Type B pancreatic cell (in vitro differentiated cells): ENCODE measurements at regions not wholly inside any gene's neighbourhood (a gene's known extent, or its start where the extent isn't known, plus 50 kb on each side); places are given as distances from the start of the nearest gene placed in this dataset.

Source experiments
- DNase-seq: peaks from one replicate; pipeline ENCODE4 v3.0.0; 2021; ENCODE audit warnings: mixed read lengths; ENCODE audit not compliant: unreplicated experiment; ENCODE audit errors: extremely low spot score
- H3K27ac Mint-ChIP-seq: 2 replicates; pipeline ENCODE4 v1.8.0; 2021; ENCODE audit warnings: mild to moderate bottlenecking, mixed read lengths
- H3K27me3 Mint-ChIP-seq: 2 replicates; pipeline ENCODE4 v1.8.0; 2021; ENCODE audit warnings: mixed read lengths
- H3K36me3 Mint-ChIP-seq: 2 replicates; pipeline ENCODE4 v1.8.0; 2021; ENCODE audit warnings: mixed read lengths
- H3K4me1 Mint-ChIP-seq: one replicate; pipeline ENCODE4 v1.8.0; 2021; ENCODE audit warnings: mixed read lengths; ENCODE audit not compliant: unreplicated experiment
- H3K4me3 Mint-ChIP-seq: 2 replicates; pipeline ENCODE4 v1.8.0; 2021; ENCODE audit warnings: mild to moderate bottlenecking, mixed read lengths
- H3K9me3 Mint-ChIP-seq: 2 replicates; pipeline ENCODE4 v1.8.0; 2021; ENCODE audit warnings: mixed read lengths
- CTCF ChIP-seq: fragments of 200-600 bp; sonication (generic); conservative IDR thresholded peaks from 2 replicates; pipeline ENCODE4 v1.5.0; 2021; ENCODE audit warnings: antibody characterized with exemption, mild to moderate bottlenecking

- no peak overlapping the region for H3K4me3 Mint-ChIP-seq
- peaks cover 5% of the 10 kb centered on the region for H3K27me3 Mint-ChIP-seq
- no peak for TF ChIP-seq CTCF
- H3K4me1 Mint-ChIP-seq, result peaks cover 7% of the 10 kb centered on the region
- DNase-seq, result no peak
- no peaks in the 10 kb centered on the region for H3K9me3 Mint-ChIP-seq
- H3K27ac Mint-ChIP-seq, result no peak overlapping the region
- H3K36me3 Mint-ChIP-seq, result no peaks in the 10 kb centered on the region
Observed at GRCh38 chr16:65510241-65510640, 388.4 kb upstream of the CDH11 start.

GRCh38 chr16:65509172-65509571 is 387.3 kb upstream of the CDH11 start:
- H3K27me3 Mint-ChIP-seq, result peaks cover 3% of the 10 kb centered on the region
- no peak overlapping the region for H3K27ac Mint-ChIP-seq
- no peak overlapping the region for H3K4me3 Mint-ChIP-seq
- no peak for DNase-seq
- TF ChIP-seq CTCF, result no peak
- H3K36me3 Mint-ChIP-seq, result no peaks in the 10 kb centered on the region
- peaks cover 7% of the 10 kb centered on the region for H3K4me1 Mint-ChIP-seq
- no peaks in the 10 kb centered on the region for H3K9me3 Mint-ChIP-seq

- Mint-ChIP-seq H3K27ac (no peak overlapping the region), H3K4me1 (no peaks in the 10 kb centered on the region), H3K9me3 (no peaks in the 10 kb centered on the region), H3K27me3 (peaks cover 9% of the 10 kb centered on the region), H3K36me3 (peaks cover 3% of the 10 kb centered on the region), H3K4me3 (no peak overlapping the region)
- no peak for TF ChIP-seq CTCF
- no peak for DNase-seq
Observed at GRCh38 chr16:65500919-65501318, 379.1 kb upstream of the CDH11 start.

- DNase-seq, result no peak
- TF ChIP-seq CTCF, result no peak
- Mint-ChIP-seq H3K4me3 (no peak overlapping the region), H3K27ac (no peak overlapping the region), H3K4me1 (no peaks in the 10 kb centered on the region), H3K27me3 (peaks cover 9% of the 10 kb centered on the region), H3K9me3 (no peaks in the 10 kb centered on the region), H3K36me3 (peaks cover 3% of the 10 kb centered on the region)
Observed at GRCh38 chr16:65500007-65500406, 378.1 kb upstream of the CDH11 start.

GRCh38 chr16:65499566-65499965 is 377.7 kb upstream of the CDH11 start:
- peaks cover 3% of the 10 kb centered on the region for H3K36me3 Mint-ChIP-seq
- TF ChIP-seq CTCF, result no peak
- H3K27ac Mint-ChIP-seq, result no peak overlapping the region
- no peak overlapping the region for H3K4me3 Mint-ChIP-seq
- H3K27me3 Mint-ChIP-seq, result peaks cover 9% of the 10 kb centered on the region
- H3K4me1 Mint-ChIP-seq, result peaks cover 3% of the 10 kb centered on the region
- DNase-seq, result no peak
- H3K9me3 Mint-ChIP-seq, result no peaks in the 10 kb centered on the region

- H3K36me3 Mint-ChIP-seq, result peaks cover under 1% of the 10 kb centered on the region
- H3K4me1 Mint-ChIP-seq, result peaks cover 19% of the 10 kb centered on the region
- peaks cover 4% of the 10 kb centered on the region for H3K9me3 Mint-ChIP-seq
- no peak overlapping the region for H3K27ac Mint-ChIP-seq
- no peak for DNase-seq
- peaks cover 6% of the 10 kb centered on the region for H3K27me3 Mint-ChIP-seq
- TF ChIP-seq CTCF, result no peak
- H3K4me3 Mint-ChIP-seq, result no peak overlapping the region
Observed at GRCh38 chr16:65497571-65497970, 375.7 kb upstream of the CDH11 start.
